ENCODE measurements at regions not wholly inside any gene's neighbourhood (a gene's known extent, or its start where the extent isn't known, plus 50 kb on each side); places are given as distances from the start of the nearest gene placed in this dataset.

DNA sequence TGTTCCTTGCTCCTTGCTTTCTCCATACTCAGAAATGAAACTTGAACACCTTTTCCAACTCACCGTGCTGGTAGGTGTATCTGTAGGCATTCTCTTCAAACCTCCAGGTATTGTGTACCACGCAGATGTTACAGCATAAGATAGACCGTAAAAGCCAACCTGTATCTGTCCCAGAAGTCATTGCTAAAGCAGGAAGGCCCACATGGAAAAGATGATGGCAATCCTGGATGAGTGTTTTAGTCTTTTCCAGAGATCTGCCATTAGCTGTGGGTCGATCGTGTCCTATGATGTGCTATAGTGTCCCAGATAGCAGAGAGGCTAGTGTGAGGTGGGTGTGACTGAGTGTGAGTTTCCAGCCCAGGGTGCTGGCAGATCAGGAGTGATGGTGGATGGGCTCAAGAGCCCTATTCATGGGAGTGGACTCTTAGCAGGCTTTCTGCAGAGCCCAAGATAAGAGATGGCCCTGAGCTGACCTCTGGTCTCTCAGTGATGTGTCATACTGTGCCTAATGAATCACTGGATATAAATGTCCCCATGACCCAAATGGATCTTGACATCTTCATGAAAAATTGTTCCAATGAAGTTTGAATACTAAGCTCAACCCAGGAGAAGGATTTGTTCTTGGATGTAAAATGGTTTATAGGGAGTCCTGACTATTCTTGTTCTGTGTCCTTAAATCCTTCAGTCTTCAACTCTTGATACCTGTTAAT is 69.1 kb upstream of the WDR1 start:
- Histone ChIP-seq H3K4me1 (no peaks in the 10 kb centered on the region), H3K36me3 (no peaks in the 10 kb centered on the region), H3K9me3 (no peaks in the 10 kb centered on the region), H3K27me3 (no peaks in the 10 kb centered on the region), H3K27ac (no peak overlapping the region), H3K4me3 (no peak overlapping the region)
- DNase-seq, result no peak
- intact Hi-C loops (cut with DNase I; ENCODE audit: low total_unique reads), result no loop called here
- TF ChIP-seq, protein P1, sequence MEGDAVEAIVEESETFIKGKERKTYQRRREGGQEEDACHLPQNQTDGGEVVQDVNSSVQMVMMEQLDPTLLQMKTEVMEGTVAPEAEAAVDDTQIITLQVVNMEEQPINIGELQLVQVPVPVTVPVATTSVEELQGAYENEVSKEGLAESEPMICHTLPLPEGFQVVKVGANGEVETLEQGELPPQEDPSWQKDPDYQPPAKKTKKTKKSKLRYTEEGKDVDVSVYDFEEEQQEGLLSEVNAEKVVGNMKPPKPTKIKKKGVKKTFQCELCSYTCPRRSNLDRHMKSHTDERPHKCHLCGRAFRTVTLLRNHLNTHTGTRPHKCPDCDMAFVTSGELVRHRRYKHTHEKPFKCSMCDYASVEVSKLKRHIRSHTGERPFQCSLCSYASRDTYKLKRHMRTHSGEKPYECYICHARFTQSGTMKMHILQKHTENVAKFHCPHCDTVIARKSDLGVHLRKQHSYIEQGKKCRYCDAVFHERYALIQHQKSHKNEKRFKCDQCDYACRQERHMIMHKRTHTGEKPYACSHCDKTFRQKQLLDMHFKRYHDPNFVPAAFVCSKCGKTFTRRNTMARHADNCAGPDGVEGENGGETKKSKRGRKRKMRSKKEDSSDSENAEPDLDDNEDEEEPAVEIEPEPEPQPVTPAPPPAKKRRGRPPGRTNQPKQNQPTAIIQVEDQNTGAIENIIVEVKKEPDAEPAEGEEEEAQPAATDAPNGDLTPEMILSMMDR (IDR thresholded peaks at IDR 0.05), result no peak
- TF ChIP-seq POLR2A (IDR thresholded peaks at IDR 0.05), result no peak

DNA sequence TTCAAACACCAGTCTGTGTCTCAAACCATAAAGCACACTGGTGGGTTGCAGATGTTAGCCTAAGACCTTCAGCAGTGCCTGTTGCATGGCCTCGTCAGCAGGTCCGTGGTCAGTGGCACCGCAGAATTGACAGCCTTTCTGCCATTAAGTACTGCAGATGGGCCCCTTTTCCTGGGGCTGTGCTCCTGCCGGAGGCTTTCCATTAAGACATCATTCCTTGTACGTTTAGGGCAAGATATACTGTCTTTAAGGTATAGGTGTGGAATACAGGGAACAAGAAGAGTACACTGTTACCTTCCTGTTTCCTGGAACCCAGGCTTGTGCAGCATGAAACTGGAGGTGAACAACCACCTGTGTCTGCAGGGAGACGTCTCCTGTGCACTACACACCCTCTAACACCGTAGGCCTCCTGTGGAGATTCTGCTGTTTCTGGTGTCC is 67.9 kb upstream of the WDR1 start:
- H3K27me3 ChIP-seq, result no peaks in the 10 kb centered on the region
- intact Hi-C loops (cut with DNase I; ENCODE audit: low total_unique reads), result no loop called here
- no peak overlapping the region for H3K4me3 ChIP-seq
- DNase-seq, result no peak
- no peaks in the 10 kb centered on the region for H3K36me3 ChIP-seq
- TF ChIP-seq POLR2A (IDR thresholded peaks at IDR 0.05), result no peak
- TF ChIP-seq, protein P1 (IDR thresholded peaks at IDR 0.05), result no peak
- H3K9me3 ChIP-seq, result no peaks in the 10 kb centered on the region
- H3K27ac ChIP-seq, result no peak overlapping the region
- H3K4me1 ChIP-seq, result no peaks in the 10 kb centered on the region

DNA sequence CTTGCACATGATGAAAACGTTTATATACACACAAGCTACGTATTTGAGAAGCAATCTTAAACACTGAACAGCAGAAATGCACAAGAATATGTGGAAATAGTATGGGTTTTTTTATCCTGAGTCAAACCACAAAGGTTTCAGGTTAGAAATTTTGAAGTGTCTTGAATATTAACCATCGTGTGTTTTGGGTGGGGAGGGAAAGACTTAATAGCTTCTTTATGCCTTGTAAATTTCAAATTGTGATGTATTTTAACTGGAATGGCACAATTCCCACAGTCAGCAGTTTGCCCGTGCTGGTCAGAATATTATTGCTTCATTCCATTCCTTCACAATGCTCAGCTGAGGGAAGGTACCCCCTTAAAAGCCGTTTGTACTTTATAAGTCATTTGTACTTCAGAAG is 67.4 kb upstream of the WDR1 start:
- intact Hi-C loops (cut with DNase I; ENCODE audit: low total_unique reads), result no loop called here
- Histone ChIP-seq H3K27me3 (no peaks in the 10 kb centered on the region), H3K4me1 (no peaks in the 10 kb centered on the region), H3K9me3 (no peaks in the 10 kb centered on the region), H3K4me3 (no peak overlapping the region), H3K36me3 (no peaks in the 10 kb centered on the region), H3K27ac (no peak overlapping the region)
- no peak for DNase-seq
- TF ChIP-seq, protein P1 (IDR thresholded peaks at IDR 0.05), result no peak
- no peak for TF ChIP-seq POLR2A (IDR thresholded peaks at IDR 0.05)

DNA sequence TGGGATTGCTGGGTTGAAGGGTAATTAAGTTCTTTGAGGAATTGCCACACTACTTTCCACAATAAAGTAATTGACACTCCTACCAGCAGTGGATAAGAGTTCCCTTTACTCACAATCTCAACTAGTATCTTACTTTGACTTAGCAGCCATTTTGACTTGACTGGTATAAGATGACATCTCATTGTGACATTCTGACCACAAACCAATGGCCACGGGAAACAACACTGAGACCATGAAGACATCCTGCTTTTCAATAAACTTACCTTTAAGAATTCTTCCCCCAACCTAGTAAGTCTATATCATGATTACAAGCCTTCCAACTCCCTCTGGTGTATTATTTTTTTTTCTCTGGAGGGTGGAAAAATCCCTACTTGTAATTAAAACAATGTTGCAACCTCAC is 66.9 kb upstream of the WDR1 start:
- H3K27ac ChIP-seq, result no peak overlapping the region
- no peak overlapping the region for H3K4me3 ChIP-seq
- TF ChIP-seq, protein P1 (IDR thresholded peaks at IDR 0.05), result no peak
- no peak for TF ChIP-seq POLR2A (IDR thresholded peaks at IDR 0.05)
- H3K4me1 ChIP-seq, result no peaks in the 10 kb centered on the region
- no peak for DNase-seq
- H3K27me3 ChIP-seq, result no peaks in the 10 kb centered on the region
- H3K36me3 ChIP-seq, result no peaks in the 10 kb centered on the region
- intact Hi-C loops (cut with DNase I; ENCODE audit: low total_unique reads), result no loop called here
- H3K9me3 ChIP-seq, result no peaks in the 10 kb centered on the region

DNA sequence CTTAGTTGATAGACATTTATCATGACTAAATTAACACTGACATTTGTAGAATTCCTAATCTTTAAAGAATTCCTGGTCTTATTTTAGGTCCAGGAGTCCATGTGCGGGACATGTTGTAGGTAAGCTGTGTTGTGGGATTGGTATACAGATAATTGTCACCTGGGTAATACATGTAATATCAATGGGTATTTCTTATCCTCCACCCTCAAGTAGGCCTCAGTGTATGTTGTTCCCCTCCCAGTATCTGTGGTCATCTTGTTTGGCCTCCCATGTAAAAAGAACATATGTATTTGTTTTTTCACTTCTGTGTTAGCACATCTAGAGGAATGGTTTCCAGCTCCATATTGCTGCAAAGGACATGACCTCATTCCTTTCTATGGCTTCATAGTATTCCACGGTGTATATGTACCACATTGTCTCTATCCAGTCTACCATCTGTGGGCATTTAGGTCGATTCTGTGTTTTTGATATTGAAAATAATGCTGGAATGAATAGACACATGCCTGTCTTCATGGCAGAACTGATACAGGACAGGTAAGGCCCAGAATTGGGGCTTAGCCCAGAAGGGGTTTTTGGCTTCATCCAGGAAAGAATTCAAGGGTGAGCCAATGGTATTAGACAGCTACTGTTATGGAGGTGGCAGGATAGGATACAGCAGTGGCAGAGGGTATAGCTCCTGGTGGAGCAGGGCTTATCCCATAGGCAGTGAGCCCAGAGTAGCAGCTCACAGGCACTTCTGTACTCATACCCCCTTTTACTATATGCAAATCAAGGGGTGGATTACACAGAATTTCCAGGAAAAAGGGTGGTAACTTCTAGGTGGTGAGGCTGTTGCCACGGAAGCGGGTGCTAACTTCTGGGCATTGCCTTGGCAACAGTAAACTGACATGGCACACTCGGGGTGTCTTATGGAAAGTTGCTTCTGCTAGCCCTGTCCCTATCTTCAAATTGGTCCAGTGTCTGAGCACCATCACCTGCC is 66.1 kb upstream of the WDR1 start:
- Histone ChIP-seq H3K9me3 (no peaks in the 10 kb centered on the region), H3K36me3 (no peaks in the 10 kb centered on the region), H3K4me3 (no peak overlapping the region), H3K4me1 (no peaks in the 10 kb centered on the region), H3K27me3 (no peaks in the 10 kb centered on the region), H3K27ac (no peak overlapping the region)
- no peak for DNase-seq
- TF ChIP-seq, protein P1 (IDR thresholded peaks at IDR 0.05), result no peak
- no peak for TF ChIP-seq POLR2A (IDR thresholded peaks at IDR 0.05)
- intact Hi-C loops (cut with DNase I; ENCODE audit: low total_unique reads), result no loop called here

Measured in uterus (tissue), 3 donors.